H9 (cell line): ENCODE measurements at regions not wholly inside any gene's neighbourhood (a gene's known extent, or its start where the extent isn't known, plus 50 kb on each side); places are given as distances from the start of the nearest gene placed in this dataset.

Source experiments
- DNase-seq: peaks from one replicate; pipeline ENCODE4 v3.0.0-alpha.2; 2017
- H2AFZ ChIP-seq: one replicate; pipeline ENCODE4 v1.6.1; 2013; ENCODE audit warnings: mild to moderate bottlenecking, low read length, control low read depth, moderate library complexity
- H2AK5ac ChIP-seq: 2 replicates; pipeline ENCODE4 v1.6.1; 2013; ENCODE audit warnings: low read length, control low read depth, mixed read lengths; ENCODE audit not compliant: insufficient read length
- H2BK120ac ChIP-seq: one replicate; pipeline ENCODE4 v1.6.1; 2013; ENCODE audit warnings: low read depth, mild to moderate bottlenecking, low read length, control low read depth, inconsistent platforms; ENCODE audit not compliant: poor library complexity, severe bottlenecking
- H2BK12ac ChIP-seq: 2 replicates; pipeline ENCODE4 v1.6.1; 2013; ENCODE audit warnings: low read length, control low read depth, mixed read lengths, low read depth; ENCODE audit not compliant: insufficient read length
- H2BK15ac ChIP-seq: 2 replicates; pipeline ENCODE4 v1.6.1; 2013; ENCODE audit warnings: low read depth, low read length, control low read depth
- H2BK20ac ChIP-seq: one replicate; pipeline ENCODE4 v1.6.1; 2013; ENCODE audit warnings: low read depth, mild to moderate bottlenecking, low read length, control low read depth, inconsistent platforms; ENCODE audit not compliant: poor library complexity, severe bottlenecking
- H2BK5ac ChIP-seq: 2 replicates; pipeline ENCODE4 v1.6.1; 2013; ENCODE audit warnings: low read length, control low read depth, mixed read lengths; ENCODE audit not compliant: insufficient read length
- H3K14ac ChIP-seq: 2 replicates; pipeline ENCODE4 v1.6.1; 2013; ENCODE audit warnings: low read length, control low read depth; ENCODE audit not compliant: insufficient read depth
- H3K18ac ChIP-seq: 2 replicates; pipeline ENCODE4 v1.6.1; 2013; ENCODE audit warnings: low read depth, mild to moderate bottlenecking, mixed read lengths, low read length, control low read depth; ENCODE audit not compliant: insufficient read length
- H3K23ac ChIP-seq: 2 replicates; pipeline ENCODE4 v1.6.1; 2013; ENCODE audit warnings: low read length, control low read depth, mixed read lengths, low read depth; ENCODE audit not compliant: insufficient read length
- H3K23me2 ChIP-seq: 2 replicates; pipeline ENCODE4 v1.6.1; 2013; ENCODE audit warnings: low read depth, mild to moderate bottlenecking, mixed read lengths, low read length, control low read depth; ENCODE audit not compliant: insufficient read length, poor library complexity, severe bottlenecking
- H3K27ac ChIP-seq: 2 replicates; pipeline ENCODE4 v1.5.1; 2013; ENCODE audit warnings: low read length, control low read depth, mixed read lengths, low read depth; ENCODE audit not compliant: insufficient read length
- H3K27me3 ChIP-seq: 2 replicates; pipeline ENCODE4 v1.6.1; 2013; ENCODE audit warnings: low read length, control low read depth, inconsistent platforms; ENCODE audit not compliant: insufficient read depth
- H3K4ac ChIP-seq: 2 replicates; pipeline ENCODE4 v1.6.1; 2013; ENCODE audit warnings: low read depth, mild to moderate bottlenecking, control low read depth, inconsistent platforms, low read length, moderate library complexity
- H3K4me1 ChIP-seq: 2 replicates; pipeline ENCODE4 v1.6.1; 2013; ENCODE audit warnings: low read length, control low read depth, inconsistent platforms; ENCODE audit not compliant: insufficient read depth
- H3K4me2 ChIP-seq: 2 replicates; pipeline ENCODE4 v1.6.1; 2013; ENCODE audit warnings: low read length, control low read depth, mixed read lengths; ENCODE audit not compliant: insufficient read length, insufficient read depth
- H3K56ac ChIP-seq: 2 replicates; pipeline ENCODE4 v1.6.1; 2013; ENCODE audit warnings: low read depth, mild to moderate bottlenecking, mixed read lengths, low read length, control low read depth; ENCODE audit not compliant: insufficient read length
- H3K79me1 ChIP-seq: 2 replicates; pipeline ENCODE4 v1.6.1; 2013; ENCODE audit warnings: low read depth, mild to moderate bottlenecking, moderate library complexity, low read length, control low read depth, inconsistent platforms; ENCODE audit not compliant: insufficient read depth, poor library complexity, severe bottlenecking
- H3K79me2 ChIP-seq: 2 replicates; pipeline ENCODE4 v1.6.1; 2013; ENCODE audit warnings: low read length, control low read depth, inconsistent platforms; ENCODE audit not compliant: insufficient read depth
- H3K9ac ChIP-seq: 2 replicates; pipeline ENCODE4 v1.6.1; 2013; ENCODE audit warnings: low read length, control low read depth, mixed read lengths; ENCODE audit not compliant: insufficient read length; ENCODE audit errors: extremely low read depth
- H3K9me3 ChIP-seq: one replicate; pipeline ENCODE4 v1.6.1; 2013; ENCODE audit warnings: low read depth, low read length, inconsistent platforms; ENCODE audit not compliant: control insufficient read depth
- H3T11ph ChIP-seq: one replicate; pipeline ENCODE4 v1.6.1; 2013; ENCODE audit warnings: mild to moderate bottlenecking, low read length, control low read depth, inconsistent platforms
- H4K20me1 ChIP-seq: one replicate; pipeline ENCODE4 v1.6.1; 2013; ENCODE audit not compliant: control insufficient read depth, insufficient read length, insufficient read depth
- H4K5ac ChIP-seq: 2 replicates; pipeline ENCODE4 v1.6.1; 2013; ENCODE audit warnings: low read depth, mild to moderate bottlenecking, mixed read lengths, low read length, control low read depth; ENCODE audit not compliant: insufficient read length
- H4K8ac ChIP-seq: replicated peaks from 2 replicates; pipeline ENCODE4 v1.6.1; 2013; ENCODE audit warnings: low read length, control low read depth, mixed read lengths, low read depth; ENCODE audit not compliant: insufficient read length
- H4K91ac ChIP-seq: 2 replicates; pipeline ENCODE4 v1.6.1; 2013; ENCODE audit warnings: low read depth, mild to moderate bottlenecking, moderate library complexity, mixed read lengths, low read length, control low read depth; ENCODE audit not compliant: insufficient read length
- H3K27ac Mint-ChIP-seq, 3 experiments: 2 replicates in 2 of 3; 3 replicates in 1 of 3; pipeline ENCODE4 v1.8.0; 2020 to 2021; ENCODE audit warnings: mixed read lengths in 3 of 3, mild to moderate bottlenecking in 1 of 3, moderate library complexity in 1 of 3
- H3K27me3 Mint-ChIP-seq: 2 replicates; pipeline ENCODE4 v1.8.0; 2021; ENCODE audit warnings: low read depth, mild to moderate bottlenecking, moderate library complexity, mixed read lengths
- H3K36me3 Mint-ChIP-seq, 3 experiments: 2 replicates in 2 of 3; 3 replicates in 1 of 3; pipeline ENCODE4 v1.8.0; 2020 to 2021; ENCODE audit warnings: low read depth in 3 of 3, mixed read lengths in 3 of 3; ENCODE audit not compliant: insufficient read depth in 1 of 3
- H3K4me1 Mint-ChIP-seq, 2 experiments: 2 replicates each; pipeline ENCODE4 v1.8.0; 2020; ENCODE audit warnings: mixed read lengths in 2 of 2
- H3K4me3 Mint-ChIP-seq, 2 experiments: 2 replicates in 1 of 2; 3 replicates in 1 of 2; pipeline ENCODE4 v1.8.0; 2020 to 2021; ENCODE audit warnings: mild to moderate bottlenecking in 2 of 2, mixed read lengths in 2 of 2, moderate library complexity in 1 of 2
- H3K9me3 Mint-ChIP-seq, 2 experiments: 2 replicates in 1 of 2; 3 replicates in 1 of 2; pipeline ENCODE4 v1.8.0; 2020; ENCODE audit warnings: mild to moderate bottlenecking in 2 of 2, mixed read lengths in 2 of 2, moderate library complexity in 1 of 2
- WGBS: extraction: QIAGEN DNeasy Blood & Tissue Kit; methylation state at CpG from one replicate; pipeline ENCODE4 v1.1.7; 2013; ENCODE audit warnings: missing lambda C conversion rate, low lambda C conversion rate, mixed read lengths; ENCODE audit not compliant: insufficient read length; ENCODE audit errors: extremely low coverage; 5-methylcytosine and 5-hydroxymethylcytosine counted together
- TF ChIP-seq, protein P1 (sequence below): fragments of 200-600 bp; sonication (generic); conservative IDR thresholded peaks from 3 replicates; pipeline ENCODE4 v1.8.0; 2021; ENCODE audit warnings: antibody characterized with exemption, mild to moderate bottlenecking

DNA sequence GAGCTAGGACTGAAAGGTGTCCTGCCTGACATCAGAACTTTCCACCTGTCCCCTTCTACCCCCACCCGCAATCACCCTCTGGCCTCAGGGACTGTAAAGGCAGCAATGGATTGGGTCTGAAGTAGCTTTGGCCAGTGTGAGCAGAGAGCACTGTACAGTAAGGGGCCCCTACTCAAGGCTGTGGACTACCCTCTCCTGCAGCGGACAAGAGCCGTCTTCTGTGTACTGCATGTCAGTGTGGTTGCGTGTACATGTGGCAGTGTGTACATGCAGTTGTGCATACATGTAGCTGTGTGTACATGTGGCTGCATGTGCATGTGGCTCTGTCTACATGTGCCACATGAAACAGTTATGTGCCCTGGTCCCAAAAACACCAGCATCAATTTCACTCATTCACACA lies 205.9 kb upstream of the LINGO1 start:
- DNase-seq = no peak

More for the DNA sequence above, 205.9 kb upstream of the LINGO1 start:
- H4K8ac ChIP-seq = no peak overlapping the region
- H3K4me2 ChIP-seq = no peak overlapping the region
- Mint-ChIP-seq H3K4me1 (peaks cover 23 to 37% of the 10 kb centered on the region in 2 experiments), H3K9me3 (peaks cover 2 to 4% of the 10 kb centered on the region in 2 experiments; a peak in 1 of 5 replicates), H3K27ac (no peak overlapping the region), H3K36me3 (no peaks in the 10 kb centered on the region), H3K27me3 (peaks cover 6% of the 10 kb centered on the region), H3K4me3 (no peak overlapping the region)
- H3K9me3 ChIP-seq = no peaks in the 10 kb centered on the region
- H2AFZ ChIP-seq = no peak overlapping the region
- H3K79me2 ChIP-seq = no peaks in the 10 kb centered on the region
- H3K4me1 ChIP-seq = no peaks in the 10 kb centered on the region; the same call in 1 of the 2 replicates
- no peak overlapping the region for H3K18ac ChIP-seq
- H3K9ac ChIP-seq = no peak overlapping the region
- no peak overlapping the region for H2BK20ac ChIP-seq
- no peaks in the 10 kb centered on the region for H3K79me1 ChIP-seq
- H4K20me1 ChIP-seq = no peaks in the 10 kb centered on the region
- no peaks in the 10 kb centered on the region for H3K23me2 ChIP-seq
- H3K56ac ChIP-seq = no peak overlapping the region
- H2BK5ac ChIP-seq = no peak overlapping the region
- H2BK12ac ChIP-seq = no peak overlapping the region
- no peaks in the 10 kb centered on the region for H3K27me3 ChIP-seq
- no peak overlapping the region for H4K91ac ChIP-seq
- no peak overlapping the region for H3K27ac ChIP-seq
- H2AK5ac ChIP-seq = no peak overlapping the region
- WGBS = no CpG with 5 or more reads among the region's 4 CpGs
- no peak overlapping the region for H4K5ac ChIP-seq
- no peak overlapping the region for H3K4ac ChIP-seq
- TF ChIP-seq, protein P1, sequence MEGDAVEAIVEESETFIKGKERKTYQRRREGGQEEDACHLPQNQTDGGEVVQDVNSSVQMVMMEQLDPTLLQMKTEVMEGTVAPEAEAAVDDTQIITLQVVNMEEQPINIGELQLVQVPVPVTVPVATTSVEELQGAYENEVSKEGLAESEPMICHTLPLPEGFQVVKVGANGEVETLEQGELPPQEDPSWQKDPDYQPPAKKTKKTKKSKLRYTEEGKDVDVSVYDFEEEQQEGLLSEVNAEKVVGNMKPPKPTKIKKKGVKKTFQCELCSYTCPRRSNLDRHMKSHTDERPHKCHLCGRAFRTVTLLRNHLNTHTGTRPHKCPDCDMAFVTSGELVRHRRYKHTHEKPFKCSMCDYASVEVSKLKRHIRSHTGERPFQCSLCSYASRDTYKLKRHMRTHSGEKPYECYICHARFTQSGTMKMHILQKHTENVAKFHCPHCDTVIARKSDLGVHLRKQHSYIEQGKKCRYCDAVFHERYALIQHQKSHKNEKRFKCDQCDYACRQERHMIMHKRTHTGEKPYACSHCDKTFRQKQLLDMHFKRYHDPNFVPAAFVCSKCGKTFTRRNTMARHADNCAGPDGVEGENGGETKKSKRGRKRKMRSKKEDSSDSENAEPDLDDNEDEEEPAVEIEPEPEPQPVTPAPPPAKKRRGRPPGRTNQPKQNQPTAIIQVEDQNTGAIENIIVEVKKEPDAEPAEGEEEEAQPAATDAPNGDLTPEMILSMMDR = no peak
- H2BK120ac ChIP-seq = no peak overlapping the region
- H3T11ph ChIP-seq = no peak overlapping the region
- H3K14ac ChIP-seq = no peak overlapping the region
- no peak overlapping the region for H3K23ac ChIP-seq
- no peak overlapping the region for H2BK15ac ChIP-seq
